Cardiac fibroblast (primary cell): ENCODE measurements at regions not wholly inside any gene's neighbourhood (a gene's known extent, or its start where the extent isn't known, plus 50 kb on each side); places are given as distances from the start of the nearest gene placed in this dataset.

Source experiments
- DNase-seq, 2 donors: peaks; one replicate each; pipeline versions ENCODE4 v3.0.0 to v3.0.0-alpha.2; 2010; ENCODE audit warnings: low read depth in 2 of 2
- H3K4me3 ChIP-seq, 2 donors: replicated peaks in 1 of 2; 1 replicate in 1 of 2; 2 replicates in 1 of 2; pipeline ENCODE4 v1.5.1; 2011; ENCODE audit warnings: low read depth in 2 of 2, low read length in 2 of 2, mild to moderate bottlenecking in 2 of 2, moderate library complexity in 1 of 2
- CTCF ChIP-seq: IDR thresholded peaks from one replicate; pipeline ENCODE4 v1.5.1; 2011; ENCODE audit warnings: low read depth, mild to moderate bottlenecking, low read length, inconsistent platforms

- no peak for DNase-seq
- no peak overlapping the region for H3K4me3 ChIP-seq
- no peak for TF ChIP-seq CTCF
Observed at GRCh38 chr1:198833706-198834503, 195.1 kb downstream of the PTPRC start.

- TF ChIP-seq CTCF: no peak
- no peak for DNase-seq
- no peak overlapping the region for H3K4me3 ChIP-seq
Observed at GRCh38 chr1:198837278-198838021, 198.6 kb downstream of the PTPRC start.

- no peak for TF ChIP-seq CTCF
- H3K4me3 ChIP-seq: no peak overlapping the region
- DNase-seq: no peak
Observed at GRCh38 chr1:198838022-198838342, 199.1 kb downstream of the PTPRC start.

GRCh38 chr1:198841477-198841876, 202.6 kb downstream of the PTPRC start:
- no peak for DNase-seq
- no peak for TF ChIP-seq CTCF
- no peak overlapping the region for H3K4me3 ChIP-seq

- no peak for DNase-seq
- no peak for TF ChIP-seq CTCF
- H3K4me3 ChIP-seq: no peak overlapping the region
Observed at GRCh38 chr1:198842686-198843085, 203.8 kb downstream of the PTPRC start.

GRCh38 chr1:198845271-198845670, 206.4 kb downstream of the PTPRC start:
- no peak overlapping the region for H3K4me3 ChIP-seq
- no peak for TF ChIP-seq CTCF
- no peak for DNase-seq
